Activated CD4-positive, alpha-beta T cell treated with anti-CD3 and anti-CD28 coated beads, Interleukin-2, amount 10 ng/mL, durations not matched to agents 7 days and 5 days (primary cell): ENCODE measurements at regions not wholly inside any gene's neighbourhood (a gene's known extent, or its start where the extent isn't known, plus 50 kb on each side); places are given as distances from the start of the nearest gene placed in this dataset.

Experiments
- CTCF ChIA-PET: fragments of 350-600 bp; sonication (Branson Sonifier 250); formaldehyde crosslinking; loops from one replicate; lab custom pipeline; 2021; ENCODE audit warnings: antibody characterized with exemption; lab: Charles Lee
- POLR2A ChIA-PET: fragments of 350-600 bp; sonication (Branson Sonifier 250); formaldehyde crosslinking; loops from one replicate; lab custom pipeline; 2021; ENCODE audit warnings: antibody characterized with exemption; lab: Charles Lee
- DNase-seq: peaks from one replicate; pipeline ENCODE4 v3.0.0-alpha.2; 2020
- H3K27ac Mint-ChIP-seq: one replicate; pipeline ENCODE4 v1.8.0; 2021; ENCODE audit warnings: mild to moderate bottlenecking, moderate library complexity, mixed read lengths
- H3K27me3 Mint-ChIP-seq: one replicate; pipeline ENCODE4 v1.8.0; 2021; ENCODE audit warnings: mixed read lengths
- H3K36me3 Mint-ChIP-seq: one replicate; pipeline ENCODE4 v1.8.0; 2021; ENCODE audit warnings: low read depth, mixed read lengths
- H3K4me1 Mint-ChIP-seq: one replicate; pipeline ENCODE4 v1.8.0; 2021; ENCODE audit warnings: mixed read lengths
- H3K4me3 Mint-ChIP-seq: one replicate; pipeline ENCODE4 v1.8.0; 2021; ENCODE audit warnings: mild to moderate bottlenecking, moderate library complexity, mixed read lengths
- H3K9me3 Mint-ChIP-seq: one replicate; pipeline ENCODE4 v1.8.0; 2021; ENCODE audit warnings: mixed read lengths

DNA sequence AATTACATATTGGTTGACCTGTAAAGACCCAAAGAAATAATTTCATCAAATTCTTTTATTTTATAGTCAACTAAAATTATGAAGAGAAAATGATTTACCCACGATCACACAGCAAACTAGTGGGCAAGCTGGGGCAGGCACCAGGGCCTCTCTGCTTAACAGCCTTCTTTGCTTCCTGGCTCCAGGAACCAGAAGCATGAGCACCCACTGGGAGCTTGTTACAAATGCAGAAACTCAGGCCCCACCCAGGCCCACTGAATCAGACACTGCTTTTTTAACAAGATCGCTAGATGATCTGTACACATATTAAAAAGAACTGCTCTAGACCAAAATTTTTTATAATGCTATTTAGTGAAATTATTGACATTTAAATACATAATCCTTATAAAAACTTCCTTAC, 95.0 kb downstream of the GEMIN8 start:
- Mint-ChIP-seq H3K9me3 (no peaks in the 10 kb centered on the region), H3K4me3 (no peak overlapping the region), H3K27me3 (peaks cover 22% of the 10 kb centered on the region), H3K4me1 (peaks cover 2% of the 10 kb centered on the region), H3K27ac (no peak overlapping the region), H3K36me3 (no peaks in the 10 kb centered on the region)
- CTCF ChIA-PET, result interaction anchor here (1.3 kb wide), 1 partner anchor 19 kb away, joined by 4 read pairs; no protein-coding TSS in a partner anchor
- DNase-seq, result no peak
- POLR2A ChIA-PET, result no interaction called here

GRCh38 chrX:13933851-13934250, 95.8 kb downstream of the GEMIN8 start:
- DNase-seq, result no peak
- ChIA-PET CTCF (interaction anchor here (1.3 kb wide), 1 partner anchor 18 kb away, joined by 4 read pairs; no protein-coding TSS in a partner anchor), POLR2A (no interaction called here)

DNA sequence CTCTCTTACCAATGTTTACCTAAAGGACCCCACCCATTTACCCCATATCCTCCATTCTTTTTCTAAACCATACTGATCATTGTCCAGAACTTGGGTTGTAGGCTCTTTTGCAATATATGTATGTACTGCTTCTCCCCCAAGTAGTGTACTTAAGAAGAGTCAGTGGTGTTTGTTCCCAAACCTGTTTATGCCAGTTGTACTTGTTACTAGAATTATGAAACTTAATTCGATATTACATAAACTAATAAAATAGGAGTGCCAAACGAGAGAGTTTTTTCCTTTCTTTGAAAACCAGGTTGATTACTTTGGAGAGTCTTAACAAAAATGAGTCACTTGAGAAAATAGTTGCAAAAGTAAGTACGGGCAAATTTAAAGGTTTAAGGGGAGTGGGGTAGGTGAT, 96.3 kb downstream of the GEMIN8 start:
- Mint-ChIP-seq H3K4me3 (no peak overlapping the region), H3K36me3 (no peaks in the 10 kb centered on the region), H3K27ac (no peak overlapping the region), H3K27me3 (peaks cover 20% of the 10 kb centered on the region), H3K9me3 (no peaks in the 10 kb centered on the region), H3K4me1 (peaks cover 2% of the 10 kb centered on the region)
- ChIA-PET POLR2A (no interaction called here), CTCF (interaction anchor here (1.3 kb wide), 1 partner anchor 17 kb away, joined by 4 read pairs; no protein-coding TSS in a partner anchor)
- no peak for DNase-seq

More at GRCh38 chrX:13933851-13934250, 95.8 kb downstream of the GEMIN8 start:
- Mint-ChIP-seq H3K4me1 (peaks cover 2% of the 10 kb centered on the region), H3K36me3 (no peaks in the 10 kb centered on the region), H3K27me3 (peaks cover 20% of the 10 kb centered on the region), H3K27ac (no peak overlapping the region), H3K4me3 (no peak overlapping the region), H3K9me3 (no peaks in the 10 kb centered on the region)

DNA sequence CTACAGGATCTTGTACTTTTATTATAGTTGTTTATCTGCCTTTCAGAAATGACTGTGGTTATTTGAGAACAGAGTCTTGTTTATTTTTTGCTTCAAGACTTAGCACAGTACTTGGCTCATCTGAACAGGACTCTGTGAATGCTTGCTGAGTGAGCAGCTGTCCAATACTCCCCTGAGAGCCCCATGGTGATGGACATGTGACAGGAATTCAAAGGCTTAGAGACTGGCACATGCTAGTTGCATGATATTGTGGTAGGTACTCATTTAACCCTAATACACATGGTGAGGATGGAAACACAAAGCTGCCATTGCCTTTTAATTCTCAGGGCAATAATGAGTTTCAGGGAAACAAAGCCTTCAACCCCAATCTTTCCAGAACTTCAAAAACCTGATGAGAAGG, 97.3 kb downstream of the GEMIN8 start:
- H3K9me3 Mint-ChIP-seq, result no peaks in the 10 kb centered on the region
- H3K36me3 Mint-ChIP-seq, result no peaks in the 10 kb centered on the region
- H3K27me3 Mint-ChIP-seq, result peaks cover 15% of the 10 kb centered on the region
- H3K4me3 Mint-ChIP-seq, result no peak overlapping the region
- no peak for DNase-seq
- ChIA-PET CTCF (no interaction called here), POLR2A (no interaction called here)
- H3K27ac Mint-ChIP-seq, result no peak overlapping the region
- H3K4me1 Mint-ChIP-seq, result no peaks in the 10 kb centered on the region

DNA sequence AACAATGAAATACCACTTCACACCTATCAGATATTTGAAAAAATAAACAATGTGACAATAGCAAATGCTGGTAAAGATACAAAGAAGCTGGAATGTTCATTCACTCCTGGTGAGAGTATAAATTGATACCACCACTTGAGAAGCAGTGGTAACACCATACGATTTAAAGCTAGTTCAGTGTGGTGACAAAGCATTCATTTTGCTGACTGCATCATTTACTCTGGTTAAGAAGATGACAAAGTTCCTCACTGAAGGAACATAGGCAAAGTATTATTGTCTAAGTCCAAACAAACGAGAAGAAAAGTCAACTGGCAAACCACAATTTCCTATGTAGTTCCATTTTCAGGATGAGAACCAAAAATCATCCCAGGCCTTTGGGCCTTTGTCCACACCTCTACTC, 102.5 kb downstream of the GEMIN8 start:
- POLR2A ChIA-PET, result no interaction called here
- no peaks in the 10 kb centered on the region for H3K36me3 Mint-ChIP-seq
- no peaks in the 10 kb centered on the region for H3K4me1 Mint-ChIP-seq
- CTCF ChIA-PET, result no interaction called here
- no peaks in the 10 kb centered on the region for H3K9me3 Mint-ChIP-seq
- no peak for DNase-seq
- no peak overlapping the region for H3K4me3 Mint-ChIP-seq
- no peak overlapping the region for H3K27ac Mint-ChIP-seq
- peaks cover 6% of the 10 kb centered on the region for H3K27me3 Mint-ChIP-seq

DNA sequence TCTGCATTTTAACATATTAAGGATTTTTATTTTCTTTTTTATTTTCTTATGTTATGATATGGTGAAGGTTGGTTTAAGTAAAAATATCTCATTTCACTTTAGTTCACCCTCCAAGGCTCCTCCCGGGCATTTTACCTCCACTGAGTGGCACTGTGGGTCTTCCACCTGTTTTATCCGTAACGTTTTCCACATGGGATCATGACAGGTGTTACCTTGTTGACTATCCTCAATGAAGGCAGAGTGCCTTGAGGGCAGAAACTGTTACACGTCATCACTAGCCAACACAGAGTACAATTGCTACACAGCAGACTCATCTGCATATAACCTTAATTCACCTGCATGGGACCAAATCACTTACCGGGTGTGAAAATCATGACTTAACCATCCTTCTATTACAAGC, 105.8 kb downstream of the GEMIN8 start:
- Mint-ChIP-seq H3K27ac (no peak overlapping the region), H3K9me3 (no peaks in the 10 kb centered on the region), H3K27me3 (peaks cover 2% of the 10 kb centered on the region), H3K4me3 (no peak overlapping the region), H3K4me1 (no peaks in the 10 kb centered on the region), H3K36me3 (no peaks in the 10 kb centered on the region)
- no peak for DNase-seq
- ChIA-PET POLR2A (no interaction called here), CTCF (interaction anchor here (1.0 kb wide), 1 partner anchor 10 kb away, joined by 3 read pairs; no protein-coding TSS in a partner anchor)

DNA sequence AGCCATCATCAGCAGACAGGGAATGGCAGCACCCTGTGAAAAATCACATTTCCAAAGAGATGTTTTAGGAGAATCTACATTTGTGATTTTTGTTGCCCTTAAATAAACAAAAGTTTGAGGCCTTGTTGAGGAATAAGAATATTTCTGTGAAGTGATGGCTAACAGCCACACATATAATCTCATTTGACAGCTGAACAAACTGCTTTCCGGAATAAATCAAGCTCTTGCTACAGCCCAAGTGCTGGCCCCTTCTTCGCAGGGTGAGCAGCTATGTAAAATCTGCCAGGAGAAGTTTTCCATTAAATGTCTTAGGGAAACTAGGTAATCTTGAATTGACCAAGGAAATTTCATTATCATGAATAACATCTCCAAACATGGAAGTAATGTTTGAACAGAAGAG, 106.4 kb upstream of the GPM6B start:
- peaks cover 2% of the 10 kb centered on the region for H3K27me3 Mint-ChIP-seq
- no peaks in the 10 kb centered on the region for H3K36me3 Mint-ChIP-seq
- H3K9me3 Mint-ChIP-seq, result no peaks in the 10 kb centered on the region
- H3K4me1 Mint-ChIP-seq, result no peaks in the 10 kb centered on the region
- ChIA-PET CTCF (interaction anchor here (1.0 kb wide), 1 partner anchor 9 kb away, joined by 3 read pairs; no protein-coding TSS in a partner anchor), POLR2A (no interaction called here)
- H3K4me3 Mint-ChIP-seq, result no peak overlapping the region
- no peak overlapping the region for H3K27ac Mint-ChIP-seq
- no peak for DNase-seq

DNA sequence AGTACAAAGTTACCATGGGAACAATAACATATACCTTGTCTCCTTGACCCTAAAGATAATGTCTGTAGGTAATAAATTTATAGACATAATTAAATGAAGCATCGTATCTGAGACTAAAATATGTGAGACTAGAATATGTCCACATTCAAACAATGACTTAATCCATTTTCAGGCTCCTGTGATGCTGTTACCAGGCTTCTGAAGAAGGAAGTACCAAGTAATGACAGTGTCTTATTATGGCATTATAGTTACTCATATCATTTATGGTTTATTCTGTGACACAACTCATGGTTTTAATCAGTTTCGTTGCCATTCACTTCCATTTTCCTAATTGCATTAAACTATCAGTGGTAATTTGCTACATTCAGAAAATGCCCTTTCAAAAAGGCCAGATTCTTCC, 100.6 kb upstream of the GPM6B start:
- H3K27ac Mint-ChIP-seq, result no peak overlapping the region
- H3K4me3 Mint-ChIP-seq, result no peak overlapping the region
- CTCF ChIA-PET, result no interaction called here
- no peaks in the 10 kb centered on the region for H3K9me3 Mint-ChIP-seq
- H3K4me1 Mint-ChIP-seq, result no peaks in the 10 kb centered on the region
- H3K36me3 Mint-ChIP-seq, result no peaks in the 10 kb centered on the region
- H3K27me3 Mint-ChIP-seq, result no peaks in the 10 kb centered on the region
- no peak for DNase-seq
- POLR2A ChIA-PET, result no interaction called here

DNA sequence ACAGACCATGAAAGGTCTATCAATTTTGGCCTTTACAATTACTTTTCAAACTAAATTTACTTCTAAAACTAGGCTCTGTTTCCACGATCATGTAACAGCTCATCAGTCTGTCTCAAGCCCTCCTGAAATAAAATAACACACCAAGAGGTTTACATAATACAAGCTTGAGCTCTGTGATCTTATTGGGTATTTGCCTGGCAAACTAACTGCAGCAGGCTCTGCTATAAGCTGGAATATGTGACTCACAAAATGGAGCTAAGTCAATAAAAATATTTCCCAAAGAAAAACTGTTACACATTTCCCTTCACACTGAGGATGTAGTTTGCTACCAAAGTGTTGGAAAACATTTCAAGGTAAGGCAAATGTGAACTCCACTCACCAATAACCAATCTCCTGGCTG, 94.7 kb upstream of the GPM6B start:
- CTCF ChIA-PET, result no interaction called here
- H3K4me3 Mint-ChIP-seq, result no peak overlapping the region

GRCh38 chrX:13906093-13906492, 89.2 kb upstream of the GPM6B start:
- no peaks in the 10 kb centered on the region for H3K27me3 Mint-ChIP-seq
- DNase-seq, result no peak
- no peaks in the 10 kb centered on the region for H3K36me3 Mint-ChIP-seq
- no peak overlapping the region for H3K27ac Mint-ChIP-seq
- ChIA-PET POLR2A (no interaction called here), CTCF (interaction anchor here (0.9 to 1.1 kb wide), 2 partner anchors 12 to 74 kb away, joined by 3 read pairs; no protein-coding TSS in a partner anchor)
- H3K9me3 Mint-ChIP-seq, result no peaks in the 10 kb centered on the region
- H3K4me3 Mint-ChIP-seq, result no peak overlapping the region
- no peaks in the 10 kb centered on the region for H3K4me1 Mint-ChIP-seq

More for the DNA sequence above, 94.7 kb upstream of the GPM6B start:
- no peak for DNase-seq
- H3K27me3 Mint-ChIP-seq, result no peaks in the 10 kb centered on the region
- H3K4me1 Mint-ChIP-seq, result no peaks in the 10 kb centered on the region
- no peaks in the 10 kb centered on the region for H3K9me3 Mint-ChIP-seq
- H3K27ac Mint-ChIP-seq, result no peak overlapping the region
- H3K36me3 Mint-ChIP-seq, result no peaks in the 10 kb centered on the region
- POLR2A ChIA-PET, result no interaction called here

DNA sequence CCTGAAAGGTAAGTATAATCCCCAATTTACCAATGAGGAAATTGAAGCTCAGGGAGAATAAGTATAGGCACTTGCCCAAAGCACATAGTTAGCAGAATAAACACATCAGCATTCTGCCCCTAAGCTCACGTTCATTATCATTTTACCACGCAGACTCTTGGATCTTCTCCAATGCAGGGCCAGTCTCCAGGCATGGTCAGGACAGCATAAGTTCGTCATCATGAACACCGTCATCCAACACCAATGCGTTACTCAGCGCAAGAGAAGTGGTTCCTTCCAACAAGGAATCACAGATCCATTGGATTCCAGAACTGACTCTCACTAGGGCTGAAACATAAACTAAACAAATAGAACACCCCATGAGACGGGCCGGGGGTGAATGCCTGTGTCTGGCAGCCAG, 86.5 kb upstream of the GPM6B start:
- no peaks in the 10 kb centered on the region for H3K4me1 Mint-ChIP-seq
- POLR2A ChIA-PET, result no interaction called here

GRCh38 chrX:13902406-13902805, 85.5 kb upstream of the GPM6B start:
- Mint-ChIP-seq H3K4me1 (no peaks in the 10 kb centered on the region), H3K27me3 (no peaks in the 10 kb centered on the region), H3K4me3 (no peak overlapping the region), H3K27ac (no peak overlapping the region), H3K9me3 (no peaks in the 10 kb centered on the region), H3K36me3 (no peaks in the 10 kb centered on the region)
- POLR2A ChIA-PET, result no interaction called here
- DNase-seq, result no peak
- CTCF ChIA-PET, result no interaction called here

More for the DNA sequence above, 86.5 kb upstream of the GPM6B start:
- H3K4me3 Mint-ChIP-seq, result no peak overlapping the region
- no peaks in the 10 kb centered on the region for H3K9me3 Mint-ChIP-seq
- H3K27me3 Mint-ChIP-seq, result no peaks in the 10 kb centered on the region
- CTCF ChIA-PET, result no interaction called here
- DNase-seq, result no peak
- no peak overlapping the region for H3K27ac Mint-ChIP-seq
- H3K36me3 Mint-ChIP-seq, result no peaks in the 10 kb centered on the region

DNA sequence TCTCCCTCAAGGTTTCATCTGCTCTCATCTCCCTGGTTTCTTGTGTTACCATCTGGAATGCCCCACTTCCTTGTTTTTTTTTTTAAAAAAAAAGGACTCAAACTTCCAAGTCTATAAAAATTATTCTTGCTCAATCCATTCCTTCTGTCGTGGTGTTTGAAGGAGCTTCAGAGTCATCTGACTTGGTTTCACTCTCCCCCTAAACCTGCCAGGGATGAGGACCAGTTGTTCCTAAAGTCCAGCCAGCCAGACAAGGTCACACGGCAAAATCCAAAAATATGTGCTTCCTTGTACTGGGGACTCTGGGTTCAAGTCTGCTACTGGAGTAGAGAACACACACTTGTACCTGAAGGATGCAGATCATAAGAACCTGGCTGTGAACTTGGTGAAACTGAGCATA, 84.5 kb upstream of the GPM6B start:
- CTCF ChIA-PET, result no interaction called here

GRCh38 chrX:13900351-13900750, 83.5 kb upstream of the GPM6B start:
- DNase-seq, result no peak
- no peaks in the 10 kb centered on the region for H3K36me3 Mint-ChIP-seq
- H3K4me3 Mint-ChIP-seq, result no peak overlapping the region
- POLR2A ChIA-PET, result no interaction called here
- no peaks in the 10 kb centered on the region for H3K9me3 Mint-ChIP-seq
- CTCF ChIA-PET, result no interaction called here
- no peaks in the 10 kb centered on the region for H3K4me1 Mint-ChIP-seq
- H3K27me3 Mint-ChIP-seq, result no peaks in the 10 kb centered on the region
- no peak overlapping the region for H3K27ac Mint-ChIP-seq

More for the DNA sequence above, 84.5 kb upstream of the GPM6B start:
- Mint-ChIP-seq H3K27me3 (no peaks in the 10 kb centered on the region), H3K36me3 (no peaks in the 10 kb centered on the region), H3K27ac (no peak overlapping the region), H3K4me3 (no peak overlapping the region), H3K9me3 (no peaks in the 10 kb centered on the region), H3K4me1 (no peaks in the 10 kb centered on the region)
- POLR2A ChIA-PET, result no interaction called here
- no peak for DNase-seq
